ENCODE measurements at regions not wholly inside any gene's neighbourhood (a gene's known extent, or its start where the extent isn't known, plus 50 kb on each side); places are given as distances from the start of the nearest gene placed in this dataset.

- no peak for TF ChIP-seq IRF1 (CRISPR knock-in tag; IDR thresholded peaks at IDR 0.05; ENCODE audit: borderline replicate concordance)
These were observed 239.3 kb downstream of the SIPA1L2 start (continued) for GRCh38 chr1:232390590-232390989.

GRCh38 chr1:232389744-232390143 is 240.2 kb downstream of the SIPA1L2 start:
- POLR2A ChIA-PET: no interaction called here
- in situ Hi-C loops (cut with MboI) (no loop called here), intact Hi-C loops (cut with micrococcal nuclease) (no loop called here)
- Histone ChIP-seq H3K27me3 (ENCODE audit: control insufficient read depth in 2 of 2, insufficient read depth in 2 of 2, low read length in 2 of 2) (no peaks in the 10 kb centered on the region; a peak in 1 of 5 replicates), H3K9me1 (ENCODE audit: control insufficient read depth, insufficient read depth, low read length) (no peaks in the 10 kb centered on the region), H2AFZ (ENCODE audit: low read depth, low read length) (no peak overlapping the region), H3K79me2 (ENCODE audit: control insufficient read depth, insufficient read depth, low read length) (no peaks in the 10 kb centered on the region), H3K4me3 (no peak overlapping the region), H4K20me1 (replicated peaks; ENCODE audit: control insufficient read depth, insufficient read depth, low read length) (no peaks in the 10 kb centered on the region), H3K27ac (ENCODE audit: extremely low read depth, low read depth, low read length) (no peak overlapping the region), H3K9me3 (replicated peaks; ENCODE audit: control insufficient read depth, insufficient read depth, low read depth, low read length) (no peaks in the 10 kb centered on the region), H3K9ac (ENCODE audit: insufficient read depth in 1 of 2, low read depth in 2 of 2, low read length in 2 of 2) (no peak overlapping the region), H3K4me1 (replicated peaks in 1 of 2; ENCODE audit: control insufficient read depth in 2 of 2, insufficient read depth in 2 of 2, low read length in 2 of 2) (no peaks in the 10 kb centered on the region), H3K4me2 (ENCODE audit: insufficient read depth, low read length) (no peak overlapping the region), H3K36me3 (ENCODE audit: control insufficient read depth, insufficient read depth, low read length) (no peaks in the 10 kb centered on the region)
- FAIRE-seq (no peak), DNase-seq (ENCODE audit: extremely low read depth in 1 of 4, low spot score in 3 of 4) (no peak), ATAC-seq (no peak)
- 0% methylated on average over 4 of the region's 4 CpGs for WGBS (ENCODE audit: insufficient coverage, low coverage, missing lambda C conversion rate)
- no TSS peak for BruUV-seq (replicated peaks)
- CTCF ChIA-PET (ENCODE audit: low intra/inter-chr PET ratio): no interaction called here
- no peak for TF ChIP-seq MXD1 (CRISPR knock-in tag; IDR thresholded peaks at IDR 0.05; ENCODE audit: borderline replicate concordance, poor library complexity, severe bottlenecking)
- TF ChIP-seq MED1 (CRISPR knock-in tag; IDR thresholded peaks at IDR 0.05; ENCODE audit: borderline replicate concordance): no peak
- TF ChIP-seq ZNF3 (CRISPR knock-in tag; IDR thresholded peaks at IDR 0.05): no peak
- TF ChIP-seq THRAP3 (IDR thresholded peaks at IDR 0.05; ENCODE audit: borderline replicate concordance): no peak
- no peak for TF ChIP-seq ERF (CRISPR knock-in tag; IDR thresholded peaks at IDR 0.05)
- no peak for TF ChIP-seq ZNF311 (CRISPR knock-in tag; IDR thresholded peaks at IDR 0.05)
- no peak for TF ChIP-seq PKNOX1 (IDR thresholded peaks at IDR 0.05)
- TF ChIP-seq ZNF668 (CRISPR knock-in tag; IDR thresholded peaks at IDR 0.05): no peak

Data from K562 (cell line).